ENCODE measurements at regions not wholly inside any gene's neighbourhood (a gene's known extent, or its start where the extent isn't known, plus 50 kb on each side); places are given as distances from the start of the nearest gene placed in this dataset.

GRCh38 chr6:2579804-2580570 lies 170.7 kb downstream of the MYLK4 start:
- 75 to 77% (median 77%) methylated on average over 14 of the region's 14 CpGs for WGBS, 3 donors
- Histone ChIP-seq H3K27me3 (no peaks in the 10 kb centered on the region), H3K9me3 (peaks cover 0 to 7% of the 10 kb centered on the region in 2 donors), H3K27ac (no peak overlapping the region), H3K4me3 (no peak overlapping the region), H3K36me3 (no peaks in the 10 kb centered on the region), H3K4me1 (ENCODE audit: insufficient read depth) (no peaks in the 10 kb centered on the region)
- intact Hi-C loops (cut with DNase I) = no loop called here
- TF ChIP-seq CTCF (IDR thresholded peaks at IDR 0.05) (no peak), POLR2A (IDR thresholded peaks at IDR 0.05) (no peak)
- DNase-seq = no peak

GRCh38 chr6:2579241-2579761 lies 171.4 kb downstream of the MYLK4 start:
- intact Hi-C loops (cut with DNase I) = no loop called here
- Histone ChIP-seq H3K4me1 (ENCODE audit: insufficient read depth) (no peaks in the 10 kb centered on the region), H3K36me3 (no peaks in the 10 kb centered on the region), H3K9me3 (peaks cover 0 to 7% of the 10 kb centered on the region in 2 donors), H3K27me3 (no peaks in the 10 kb centered on the region), H3K27ac (no peak overlapping the region), H3K4me3 (no peak overlapping the region)
- TF ChIP-seq POLR2A (IDR thresholded peaks at IDR 0.05) = no peak
- TF ChIP-seq CTCF (IDR thresholded peaks at IDR 0.05) = no peak
- TF ChIP-seq EP300 (IDR thresholded peaks at IDR 0.05) = no peak
- DNase-seq = no peak
- 54 to 66% (median 65%) methylated on average over 16 of the region's 16 CpGs for WGBS, 3 donors

- no peak for DNase-seq
- Histone ChIP-seq H3K36me3 (no peaks in the 10 kb centered on the region), H3K4me1 (ENCODE audit: insufficient read depth) (no peaks in the 10 kb centered on the region), H3K9me3 (peaks cover 0 to 7% of the 10 kb centered on the region in 2 donors), H3K27ac (no peak overlapping the region), H3K27me3 (no peaks in the 10 kb centered on the region), H3K4me3 (no peak overlapping the region)
- 64 to 65% (median 64%) methylated on average over 2 of the region's 2 CpGs for WGBS, 3 donors
- TF ChIP-seq CTCF (IDR thresholded peaks at IDR 0.05) (no peak), POLR2A (IDR thresholded peaks at IDR 0.05) (no peak), EP300 (IDR thresholded peaks at IDR 0.05) (no peak)
- intact Hi-C loops (cut with DNase I) = no loop called here
Measured at GRCh38 chr6:2578767-2579166, 172.0 kb downstream of the MYLK4 start.

- Histone ChIP-seq H3K4me3 (no peak overlapping the region), H3K27ac (no peak overlapping the region), H3K36me3 (no peaks in the 10 kb centered on the region), H3K9me3 (peaks cover 0 to 4% of the 10 kb centered on the region in 2 donors), H3K27me3 (no peaks in the 10 kb centered on the region), H3K4me1 (ENCODE audit: insufficient read depth) (no peaks in the 10 kb centered on the region)
- intact Hi-C loops (cut with DNase I) = no loop called here
- TF ChIP-seq POLR2A (IDR thresholded peaks at IDR 0.05) = no peak
- no peak for TF ChIP-seq EP300 (IDR thresholded peaks at IDR 0.05)
- TF ChIP-seq CTCF (IDR thresholded peaks at IDR 0.05) = no peak
- DNase-seq = no peak
- WGBS, 3 donors = 65 to 75% (median 69%) methylated on average over 3 of the region's 3 CpGs
Measured at GRCh38 chr6:2576499-2576898, 174.2 kb downstream of the MYLK4 start.
